ENCODE measurements at regions not wholly inside any gene's neighbourhood (a gene's known extent, or its start where the extent isn't known, plus 50 kb on each side); places are given as distances from the start of the nearest gene placed in this dataset.
"Not testable (repeated sequence)": the region's sequence is repeated elsewhere in the genome, so short reads cannot be mapped to it uniquely, and the experiment has no call there.

DNA sequence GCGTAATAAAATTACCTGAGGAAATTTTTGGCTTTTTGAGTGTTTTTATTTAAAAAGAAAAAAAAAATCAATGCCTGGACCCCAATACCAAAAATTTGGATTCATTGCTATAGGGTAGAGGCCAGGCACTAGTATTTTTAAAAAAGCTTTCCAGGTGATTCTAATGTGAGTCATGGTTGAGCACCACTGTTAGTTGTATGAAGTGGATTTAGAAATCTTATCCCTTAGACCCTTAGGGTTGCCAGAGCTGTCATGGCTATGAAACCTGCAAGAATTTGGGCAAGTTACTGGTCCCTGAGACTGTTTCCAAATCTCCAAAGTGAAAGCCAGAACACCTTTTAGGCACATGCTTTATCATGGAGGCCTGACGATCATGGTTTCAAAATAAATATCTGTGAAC, 262.5 kb downstream of the AHR start:
- Histone ChIP-seq H3K27me3 (ENCODE audit: insufficient read depth, low read length) (no peaks in the 10 kb centered on the region), H3K36me3 (ENCODE audit: insufficient read depth, low read length) (no peaks in the 10 kb centered on the region), H3K9me3 (ENCODE audit: low read length) (no peaks in the 10 kb centered on the region), H2AFZ (ENCODE audit: low read depth, low read length) (no peak overlapping the region), H3K4me1 (ENCODE audit: insufficient read depth, low read length) (no peaks in the 10 kb centered on the region), H3K4me3 (ENCODE audit: low read length) (no peak overlapping the region)

DNA sequence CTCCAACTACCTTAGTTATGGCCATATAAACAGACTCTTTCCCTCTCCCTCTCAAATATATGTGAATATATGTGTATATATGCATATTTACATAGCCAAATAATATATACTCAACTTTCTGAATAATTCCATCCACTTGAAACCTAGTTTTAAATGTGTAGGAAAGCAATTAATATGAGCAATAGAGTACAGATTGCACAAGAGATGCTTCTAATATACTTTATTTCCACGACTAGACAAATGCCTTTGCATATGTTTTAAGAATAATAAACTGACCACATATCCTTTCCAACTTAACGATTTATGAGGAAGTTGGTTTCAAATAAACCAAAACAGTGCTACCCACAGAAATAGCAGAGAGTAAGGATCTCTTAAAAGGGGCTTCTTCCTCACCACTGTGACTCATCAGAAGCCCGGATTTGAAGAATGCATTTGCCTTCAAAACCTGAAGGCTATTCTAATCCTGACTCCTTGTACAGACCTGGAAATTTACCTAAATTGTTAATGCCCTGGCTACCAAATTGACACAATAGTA, 266.3 kb downstream of the AHR start:
- Histone ChIP-seq H3K9me3 (ENCODE audit: low read length) (no peaks in the 10 kb centered on the region), H2AFZ (ENCODE audit: low read depth, low read length) (no peak overlapping the region), H3K27me3 (ENCODE audit: insufficient read depth, low read length) (no peaks in the 10 kb centered on the region), H3K36me3 (ENCODE audit: insufficient read depth, low read length) (no peaks in the 10 kb centered on the region), H3K4me1 (ENCODE audit: insufficient read depth, low read length) (no peaks in the 10 kb centered on the region), H3K4me3 (ENCODE audit: low read length) (no peak overlapping the region)

DNA sequence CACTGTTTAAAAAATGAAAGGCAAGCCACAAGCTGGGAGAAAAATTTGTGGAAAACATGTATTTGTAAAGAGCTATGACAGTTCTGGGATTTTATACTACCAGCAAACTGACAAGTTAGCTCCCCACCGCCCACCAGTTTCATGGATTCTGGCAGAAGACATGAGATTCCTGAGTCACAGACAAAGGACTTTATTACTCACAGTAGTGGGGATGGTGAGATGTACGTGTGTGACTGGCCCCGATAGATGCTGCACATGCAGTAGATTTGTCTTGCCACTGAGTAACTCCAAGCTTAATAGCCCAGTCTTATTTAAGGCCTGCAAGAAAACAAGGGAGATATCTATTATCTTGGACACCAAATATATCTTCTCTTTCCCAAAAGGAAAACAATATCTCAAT, 281.7 kb downstream of the AHR start:
- Histone ChIP-seq H3K4me1 (ENCODE audit: insufficient read depth, low read length) (no peaks in the 10 kb centered on the region), H3K9me3 (ENCODE audit: low read length) (no peaks in the 10 kb centered on the region), H3K4me3 (ENCODE audit: low read length) (no peak overlapping the region), H3K27me3 (ENCODE audit: insufficient read depth, low read length) (no peaks in the 10 kb centered on the region), H3K36me3 (ENCODE audit: insufficient read depth, low read length) (no peaks in the 10 kb centered on the region), H2AFZ (ENCODE audit: low read depth, low read length) (no peak overlapping the region)

DNA sequence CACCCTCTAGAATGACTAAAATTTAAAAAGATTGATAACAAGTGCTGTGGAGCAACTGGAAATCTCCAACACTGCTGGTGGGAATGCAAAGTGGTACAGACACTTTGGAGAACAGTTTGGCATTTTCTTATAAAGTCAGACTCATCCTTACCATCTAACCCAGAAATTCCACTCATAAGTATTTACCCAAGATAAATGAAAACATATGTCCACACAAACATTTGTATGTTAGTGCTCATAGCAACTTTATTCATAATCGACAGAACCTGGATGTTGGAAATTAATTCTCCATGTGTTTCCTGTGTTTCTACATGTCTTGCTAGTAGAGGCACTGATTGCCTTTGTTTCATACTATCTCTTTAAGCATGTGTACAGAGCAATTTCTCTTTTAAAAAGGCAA, 282.4 kb downstream of the AHR start:
- Histone ChIP-seq H3K9me3 (ENCODE audit: low read length) (no peaks in the 10 kb centered on the region), H3K4me1 (ENCODE audit: insufficient read depth, low read length) (no peaks in the 10 kb centered on the region), H2AFZ (ENCODE audit: low read depth, low read length) (no peak overlapping the region), H3K27me3 (ENCODE audit: insufficient read depth, low read length) (no peaks in the 10 kb centered on the region), H3K36me3 (ENCODE audit: insufficient read depth, low read length) (no peaks in the 10 kb centered on the region), H3K4me3 (ENCODE audit: low read length) (no peak overlapping the region)

DNA sequence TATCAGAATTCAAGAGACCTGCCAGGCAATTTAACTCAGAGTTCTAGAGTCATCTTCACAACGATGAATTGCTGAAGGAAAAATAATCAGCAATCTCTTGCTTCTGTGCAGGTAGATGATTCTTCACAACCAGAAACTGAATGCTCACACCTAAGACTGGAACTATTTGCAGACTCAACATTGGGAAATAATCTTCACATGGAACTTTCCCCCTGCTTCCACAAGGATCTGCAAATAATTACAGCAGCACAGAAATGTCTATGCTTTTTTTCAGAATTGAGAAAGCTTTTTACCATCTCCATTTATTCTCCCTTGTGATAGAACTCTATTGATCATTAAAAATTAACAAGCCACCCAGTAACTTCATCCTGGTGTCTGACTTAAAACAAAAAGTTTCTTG, 282.8 kb downstream of the AHR start:
- Histone ChIP-seq H3K36me3 (ENCODE audit: insufficient read depth, low read length) (no peaks in the 10 kb centered on the region), H3K4me1 (ENCODE audit: insufficient read depth, low read length) (no peaks in the 10 kb centered on the region), H3K9me3 (ENCODE audit: low read length) (no peaks in the 10 kb centered on the region), H2AFZ (ENCODE audit: low read depth, low read length) (no peak overlapping the region), H3K27me3 (ENCODE audit: insufficient read depth, low read length) (no peaks in the 10 kb centered on the region), H3K4me3 (ENCODE audit: low read length) (no peak overlapping the region)

DNA sequence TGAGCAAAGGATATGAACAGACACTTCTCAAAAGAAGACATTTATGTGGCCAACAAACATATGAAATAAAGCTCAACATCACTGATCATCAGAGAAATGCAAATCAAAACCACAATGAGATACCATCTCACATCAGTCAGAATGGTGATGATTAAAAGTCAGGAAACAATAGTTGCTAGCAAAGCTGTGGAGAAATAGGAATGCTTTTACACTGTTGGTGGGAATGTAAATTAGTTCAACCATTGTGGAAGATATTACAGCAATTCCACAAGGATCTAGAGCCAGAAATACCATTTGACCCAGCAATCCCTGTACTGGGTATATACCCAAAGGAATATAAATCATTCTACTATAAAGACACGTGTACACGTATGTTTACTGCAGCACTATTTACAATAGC, 284.2 kb downstream of the AHR start:
- H3K36me3 ChIP-seq (ENCODE audit: insufficient read depth, low read length); H2AFZ ChIP-seq (ENCODE audit: low read depth, low read length); H3K27me3 ChIP-seq (ENCODE audit: insufficient read depth, low read length); H3K4me1 ChIP-seq (ENCODE audit: insufficient read depth, low read length); H3K9me3 ChIP-seq (ENCODE audit: low read length); H3K4me3 ChIP-seq (ENCODE audit: low read length): not testable (repeated sequence)

DNA sequence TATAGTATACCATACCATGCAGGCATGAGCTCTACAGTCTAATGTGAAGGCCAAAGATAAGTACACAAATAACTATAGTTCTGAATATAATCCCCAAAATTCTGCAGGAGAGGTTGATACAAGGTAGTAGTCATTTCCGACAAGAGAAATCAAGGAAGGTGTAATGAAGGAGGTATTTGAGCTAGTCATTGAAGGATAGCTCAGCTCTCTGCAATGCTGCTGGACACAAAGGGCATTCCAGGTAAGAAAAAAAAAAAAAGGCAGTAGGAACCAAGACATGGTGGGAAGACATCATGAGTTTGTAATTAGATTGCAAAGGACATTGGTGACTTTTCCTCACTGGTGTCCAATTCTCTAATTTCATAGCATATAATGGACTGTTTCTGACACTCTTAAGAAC, 285.3 kb downstream of the AHR start:
- H3K4me1 ChIP-seq (ENCODE audit: insufficient read depth, low read length): no peaks in the 10 kb centered on the region
- no peaks in the 10 kb centered on the region for H3K27me3 ChIP-seq (ENCODE audit: insufficient read depth, low read length)
- H3K36me3 ChIP-seq (ENCODE audit: insufficient read depth, low read length): no peaks in the 10 kb centered on the region
- no peaks in the 10 kb centered on the region for H3K9me3 ChIP-seq (ENCODE audit: low read length)
- no peak overlapping the region for H3K4me3 ChIP-seq (ENCODE audit: low read length)
- H2AFZ ChIP-seq (ENCODE audit: low read depth, low read length): no peak overlapping the region

DNA sequence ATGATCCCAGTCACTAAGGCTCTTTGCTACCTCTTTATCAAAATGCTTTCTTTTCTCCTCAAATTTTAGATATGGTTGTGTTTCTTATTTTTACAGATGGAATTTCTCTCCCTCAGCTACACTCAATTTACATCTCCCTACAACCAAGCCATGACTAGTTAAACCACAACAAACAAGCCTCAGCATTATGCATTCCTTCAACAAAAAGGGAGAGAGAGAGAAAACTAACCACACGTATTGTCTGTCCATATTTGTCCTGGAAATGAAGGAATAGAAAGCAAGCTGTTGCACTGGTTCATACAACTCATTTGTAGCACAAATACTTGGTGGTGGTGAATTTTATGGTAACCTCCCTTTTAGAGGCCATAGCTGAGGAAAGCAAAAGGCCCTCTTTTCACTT, 286.4 kb downstream of the AHR start:
- Histone ChIP-seq H2AFZ (ENCODE audit: low read depth, low read length) (no peak overlapping the region), H3K27me3 (ENCODE audit: insufficient read depth, low read length) (no peaks in the 10 kb centered on the region), H3K4me3 (ENCODE audit: low read length) (no peak overlapping the region), H3K36me3 (ENCODE audit: insufficient read depth, low read length) (no peaks in the 10 kb centered on the region), H3K9me3 (ENCODE audit: low read length) (no peaks in the 10 kb centered on the region), H3K4me1 (ENCODE audit: insufficient read depth, low read length) (no peaks in the 10 kb centered on the region)

DNA sequence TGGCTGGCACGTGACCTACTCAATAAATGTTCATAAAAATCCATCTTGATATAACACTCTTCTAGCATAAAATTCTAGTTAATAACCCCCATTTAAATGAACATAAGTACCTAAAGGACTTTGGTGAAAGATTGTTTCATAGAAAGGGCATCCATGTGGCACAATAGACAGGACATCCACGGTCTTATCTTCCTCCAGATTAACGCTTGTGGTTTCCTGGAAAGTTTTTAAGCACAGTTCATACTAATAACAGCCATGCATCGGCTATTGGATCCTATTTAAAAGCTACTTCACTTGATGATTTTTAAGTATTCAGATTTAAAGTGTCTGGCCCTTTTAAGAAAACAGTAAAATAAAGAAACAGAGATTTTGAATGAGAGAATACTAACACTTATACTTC, 288.3 kb downstream of the AHR start:
- H3K9me3 ChIP-seq (ENCODE audit: low read length): no peaks in the 10 kb centered on the region
- H3K4me1 ChIP-seq (ENCODE audit: insufficient read depth, low read length): no peaks in the 10 kb centered on the region
- H3K36me3 ChIP-seq (ENCODE audit: insufficient read depth, low read length): no peaks in the 10 kb centered on the region
- H3K27me3 ChIP-seq (ENCODE audit: insufficient read depth, low read length): no peaks in the 10 kb centered on the region
- no peak overlapping the region for H2AFZ ChIP-seq (ENCODE audit: low read depth, low read length)
- no peak overlapping the region for H3K4me3 ChIP-seq (ENCODE audit: low read length)

DNA sequence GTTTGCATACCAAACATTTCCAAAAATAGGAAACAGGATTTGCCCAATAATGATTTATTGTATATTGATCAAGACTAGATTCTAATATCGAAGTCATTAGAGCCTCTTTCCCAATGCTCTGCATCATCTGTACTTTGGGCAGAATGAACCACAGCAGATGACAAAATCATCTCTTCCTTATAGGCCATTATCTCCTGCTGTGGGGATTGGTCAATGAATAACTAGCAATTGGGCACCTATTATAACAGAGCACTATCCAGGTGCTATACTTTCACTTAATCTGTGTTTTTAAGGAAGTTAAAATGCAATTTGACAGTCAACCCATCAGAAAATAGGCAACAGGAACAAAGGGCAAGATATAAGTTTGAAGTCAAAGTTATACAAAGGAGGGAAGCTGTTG, 290.3 kb downstream of the AHR start:
- H3K4me3 ChIP-seq (ENCODE audit: low read length): no peak overlapping the region
- no peaks in the 10 kb centered on the region for H3K4me1 ChIP-seq (ENCODE audit: insufficient read depth, low read length)
- H3K9me3 ChIP-seq (ENCODE audit: low read length): no peaks in the 10 kb centered on the region
- H3K27me3 ChIP-seq (ENCODE audit: insufficient read depth, low read length): no peaks in the 10 kb centered on the region
- H3K36me3 ChIP-seq (ENCODE audit: insufficient read depth, low read length): no peaks in the 10 kb centered on the region
- no peak overlapping the region for H2AFZ ChIP-seq (ENCODE audit: low read depth, low read length)

DNA sequence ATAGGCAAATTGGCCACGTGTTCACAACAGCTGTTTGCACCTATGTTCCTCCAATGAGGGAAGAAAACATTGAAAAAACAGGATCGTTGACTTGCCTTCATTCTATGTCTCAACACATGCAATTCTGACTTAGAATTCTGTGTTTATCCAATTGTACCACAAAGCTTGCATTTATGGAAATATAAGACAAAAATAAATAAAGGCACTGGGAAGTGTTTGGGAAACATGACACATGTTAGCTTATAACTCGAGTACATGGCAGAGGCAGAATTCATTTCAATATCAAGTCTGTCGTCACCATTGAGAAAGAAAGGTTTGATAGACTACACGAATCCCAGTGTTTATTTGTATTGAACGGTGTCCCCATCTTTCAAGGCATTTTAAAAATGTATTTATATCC, 291.2 kb downstream of the AHR start:
- Histone ChIP-seq H3K9me3 (ENCODE audit: low read length) (no peaks in the 10 kb centered on the region), H3K36me3 (ENCODE audit: insufficient read depth, low read length) (no peaks in the 10 kb centered on the region), H3K27me3 (ENCODE audit: insufficient read depth, low read length) (no peaks in the 10 kb centered on the region)

DNA sequence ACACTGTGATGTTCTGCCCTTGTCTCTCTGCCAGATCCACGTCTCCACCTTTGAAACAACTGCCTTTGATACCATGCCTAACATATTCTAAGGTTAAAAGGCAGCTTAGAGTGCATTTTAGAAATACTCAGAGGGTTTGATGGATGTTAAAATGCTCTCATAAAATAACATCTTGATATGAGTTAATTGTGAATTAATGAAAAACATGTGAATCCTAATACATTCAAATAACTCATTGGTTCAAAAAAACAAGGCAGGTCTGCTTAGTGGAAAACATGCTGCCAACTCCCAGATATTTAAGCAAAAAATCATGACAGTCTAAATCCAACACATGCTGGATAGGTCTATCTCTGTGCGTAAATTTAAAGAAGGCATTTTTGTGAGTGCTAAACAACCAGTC, 291.8 kb downstream of the AHR start:
- Histone ChIP-seq H3K4me3 (ENCODE audit: low read length) (no peak overlapping the region), H3K36me3 (ENCODE audit: insufficient read depth, low read length) (no peaks in the 10 kb centered on the region), H3K4me1 (ENCODE audit: insufficient read depth, low read length) (no peaks in the 10 kb centered on the region), H2AFZ (ENCODE audit: low read depth, low read length) (no peak overlapping the region), H3K9me3 (ENCODE audit: low read length) (no peaks in the 10 kb centered on the region), H3K27me3 (ENCODE audit: insufficient read depth, low read length) (no peaks in the 10 kb centered on the region)

More for the DNA sequence above, 291.2 kb downstream of the AHR start:
- H3K4me3 ChIP-seq (ENCODE audit: low read length): no peak overlapping the region
- H3K4me1 ChIP-seq (ENCODE audit: insufficient read depth, low read length): no peaks in the 10 kb centered on the region
- no peak overlapping the region for H2AFZ ChIP-seq (ENCODE audit: low read depth, low read length)

DNA sequence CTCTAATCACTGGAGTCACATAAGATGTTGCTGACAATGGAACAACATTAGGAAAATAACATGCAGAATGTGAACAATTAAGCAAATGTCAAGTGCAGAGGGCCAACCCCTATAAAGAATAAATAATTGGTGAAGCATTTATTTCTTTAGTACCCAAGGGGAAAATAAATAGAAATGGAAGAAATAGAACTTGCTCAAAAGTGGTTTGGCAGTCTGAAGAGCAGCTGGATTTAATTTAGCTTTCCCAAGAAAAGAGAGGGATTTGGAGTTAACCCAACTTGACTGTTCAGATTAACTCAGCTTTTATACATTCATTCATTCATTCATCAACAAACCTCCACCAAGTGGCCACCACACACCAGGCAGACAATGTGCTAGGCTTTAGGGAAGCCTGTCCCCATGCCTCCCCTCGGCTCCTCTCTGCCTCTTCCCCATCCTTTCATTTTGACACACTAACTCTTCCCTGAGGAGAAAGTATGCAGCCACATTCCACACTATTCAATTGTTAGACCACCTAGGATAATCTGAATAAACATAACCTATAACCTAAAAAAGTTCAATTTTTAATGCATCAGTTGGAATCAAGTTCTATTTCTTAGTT, 295.5 kb downstream of the AHR start:
- Histone ChIP-seq H2AFZ (ENCODE audit: low read depth, low read length) (no peak overlapping the region), H3K4me1 (ENCODE audit: insufficient read depth, low read length) (no peaks in the 10 kb centered on the region), H3K9me3 (ENCODE audit: low read length) (no peaks in the 10 kb centered on the region), H3K27me3 (ENCODE audit: insufficient read depth, low read length) (no peaks in the 10 kb centered on the region), H3K4me3 (ENCODE audit: low read length) (no peak overlapping the region), H3K36me3 (ENCODE audit: insufficient read depth, low read length) (no peaks in the 10 kb centered on the region)

DNA sequence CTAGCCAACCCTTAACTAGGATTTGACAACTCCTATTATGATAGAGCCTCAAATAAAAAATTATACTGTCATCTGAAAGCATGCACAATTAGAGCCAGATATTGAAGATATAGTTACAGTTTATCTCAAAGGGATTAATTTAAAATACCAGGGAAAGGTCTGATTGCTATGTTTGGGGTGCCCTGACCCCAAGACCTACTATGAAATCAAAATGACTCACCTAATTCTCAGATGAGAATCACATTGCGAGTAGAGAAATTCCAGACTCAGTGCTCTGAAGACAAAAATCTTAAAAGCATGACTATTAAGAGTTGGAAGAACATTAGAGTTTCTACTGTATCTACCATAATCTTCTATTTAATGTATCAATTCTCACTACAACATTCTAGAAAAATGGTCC, 297.1 kb downstream of the AHR start:
- H3K4me1 ChIP-seq (ENCODE audit: insufficient read depth, low read length): no peaks in the 10 kb centered on the region
- H3K9me3 ChIP-seq (ENCODE audit: low read length): no peaks in the 10 kb centered on the region
- no peaks in the 10 kb centered on the region for H3K36me3 ChIP-seq (ENCODE audit: insufficient read depth, low read length)
- no peak overlapping the region for H3K4me3 ChIP-seq (ENCODE audit: low read length)
- H2AFZ ChIP-seq (ENCODE audit: low read depth, low read length): no peak overlapping the region
- no peaks in the 10 kb centered on the region for H3K27me3 ChIP-seq (ENCODE audit: insufficient read depth, low read length)

Measured in neuron (in vitro differentiated cells).